HG03095 (cell line): ENCODE measurements at regions not wholly inside any gene's neighbourhood (a gene's known extent, or its start where the extent isn't known, plus 50 kb on each side); places are given as distances from the start of the nearest gene placed in this dataset.

ENCODE experiments used
- ATAC-seq: cut with Tn5 transposase; IDR thresholded peaks from one replicate; pipeline ENCODE4 v1.9.1; 2021; ENCODE audit warnings: moderate library complexity; ENCODE audit not compliant: unreplicated experiment

DNA sequence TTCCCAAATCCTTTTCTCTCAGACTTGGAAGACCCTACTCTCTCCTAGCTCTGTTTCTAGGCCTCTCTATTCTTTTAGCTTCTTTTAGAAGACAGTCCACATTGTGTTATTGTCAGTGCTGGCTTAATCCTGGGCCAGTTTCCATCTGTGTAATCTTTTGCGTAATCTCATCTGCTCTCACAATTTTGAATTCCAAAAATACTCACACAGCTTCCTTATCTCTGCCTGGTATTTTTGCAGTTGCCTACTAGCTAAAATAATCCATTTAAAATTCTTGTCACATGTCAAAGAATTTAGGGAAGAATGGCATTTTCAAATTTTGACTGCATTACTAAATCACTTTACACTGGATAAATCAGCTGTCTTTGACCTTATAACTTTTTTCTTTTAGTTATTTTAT is 200.6 kb upstream of the MEX3C start:
- no peak for ATAC-seq

GRCh38 chr18:51399491-51400122 is 202.1 kb upstream of the MEX3C start:
- ATAC-seq = no peak

GRCh38 chr18:51400721-51401120 is 203.2 kb upstream of the MEX3C start:
- ATAC-seq = no peak

DNA sequence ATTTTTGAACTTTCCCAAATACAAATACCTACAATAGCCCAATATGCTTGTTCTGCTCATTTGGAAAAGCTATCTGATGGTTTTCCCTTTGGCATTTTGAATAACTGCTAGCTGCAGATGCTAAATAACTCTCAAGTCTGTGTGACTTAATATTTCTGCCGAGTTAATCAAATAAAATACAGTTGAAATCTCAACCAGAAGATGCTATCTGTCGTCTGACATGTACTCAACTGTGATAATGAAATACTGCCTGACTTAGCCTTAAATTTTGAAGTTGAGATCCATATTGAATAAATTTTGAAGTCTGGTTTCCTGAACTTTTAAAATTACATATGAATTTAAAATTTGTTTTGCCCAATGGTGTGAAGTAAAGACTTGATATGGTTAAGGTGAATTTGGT is 204.4 kb upstream of the MEX3C start:
- ATAC-seq = no peak

DNA sequence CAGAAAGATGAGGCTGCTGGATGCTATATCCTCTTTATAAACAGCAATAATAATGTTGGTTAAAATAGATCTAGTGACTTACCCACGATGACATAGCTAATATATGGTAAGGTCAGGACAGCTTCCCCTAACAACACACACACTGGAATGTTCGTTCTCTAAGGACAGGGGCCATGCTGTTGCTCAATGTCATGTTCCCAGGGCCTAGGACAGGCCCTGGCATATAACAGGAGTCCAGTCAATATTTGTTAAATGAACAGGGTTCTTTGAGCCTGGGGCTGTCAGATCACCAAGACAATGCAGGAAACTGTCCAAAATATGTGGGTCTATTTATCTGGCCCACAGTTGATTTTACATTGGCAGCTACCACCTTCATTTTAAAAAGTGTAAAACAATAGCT is 207.1 kb upstream of the MEX3C start:
- ATAC-seq = no peak

DNA sequence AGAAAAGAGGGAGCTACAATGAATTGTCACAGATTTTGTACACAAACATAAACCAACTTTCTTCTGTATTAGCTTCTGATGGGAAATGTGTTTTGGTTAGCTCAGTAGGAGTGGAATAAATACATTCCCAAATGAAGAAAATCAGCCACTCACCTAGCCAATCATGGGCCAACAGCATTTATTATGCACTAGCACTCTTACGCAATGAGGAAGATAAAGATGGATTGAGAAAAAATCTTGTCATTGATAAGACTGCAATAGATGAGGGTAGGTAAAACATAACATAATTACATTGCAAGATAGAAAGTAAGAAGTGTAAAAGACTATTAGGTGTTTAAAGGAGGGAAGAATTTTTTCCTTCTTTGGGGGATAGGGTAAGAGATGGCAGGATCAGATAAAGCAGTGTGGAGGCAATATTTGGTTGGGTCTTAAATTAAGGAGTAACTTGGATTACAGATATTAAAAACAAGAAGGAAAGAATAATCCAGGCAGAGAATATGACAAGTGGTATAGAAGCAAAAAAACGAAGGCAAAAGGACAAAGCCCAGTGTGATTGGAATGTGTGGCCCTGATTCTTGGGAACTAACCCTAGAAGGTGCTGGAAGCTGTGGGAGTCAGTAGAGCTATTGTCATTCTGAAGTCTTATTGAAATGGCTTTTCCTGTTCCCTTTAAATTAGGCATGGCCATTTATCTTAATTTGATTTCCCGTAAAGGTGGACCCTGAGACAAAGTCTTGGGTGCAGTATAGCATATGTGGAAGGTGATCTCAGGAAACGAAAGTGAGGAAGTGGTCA is 208.4 kb upstream of the MEX3C start:
- no peak for ATAC-seq

DNA sequence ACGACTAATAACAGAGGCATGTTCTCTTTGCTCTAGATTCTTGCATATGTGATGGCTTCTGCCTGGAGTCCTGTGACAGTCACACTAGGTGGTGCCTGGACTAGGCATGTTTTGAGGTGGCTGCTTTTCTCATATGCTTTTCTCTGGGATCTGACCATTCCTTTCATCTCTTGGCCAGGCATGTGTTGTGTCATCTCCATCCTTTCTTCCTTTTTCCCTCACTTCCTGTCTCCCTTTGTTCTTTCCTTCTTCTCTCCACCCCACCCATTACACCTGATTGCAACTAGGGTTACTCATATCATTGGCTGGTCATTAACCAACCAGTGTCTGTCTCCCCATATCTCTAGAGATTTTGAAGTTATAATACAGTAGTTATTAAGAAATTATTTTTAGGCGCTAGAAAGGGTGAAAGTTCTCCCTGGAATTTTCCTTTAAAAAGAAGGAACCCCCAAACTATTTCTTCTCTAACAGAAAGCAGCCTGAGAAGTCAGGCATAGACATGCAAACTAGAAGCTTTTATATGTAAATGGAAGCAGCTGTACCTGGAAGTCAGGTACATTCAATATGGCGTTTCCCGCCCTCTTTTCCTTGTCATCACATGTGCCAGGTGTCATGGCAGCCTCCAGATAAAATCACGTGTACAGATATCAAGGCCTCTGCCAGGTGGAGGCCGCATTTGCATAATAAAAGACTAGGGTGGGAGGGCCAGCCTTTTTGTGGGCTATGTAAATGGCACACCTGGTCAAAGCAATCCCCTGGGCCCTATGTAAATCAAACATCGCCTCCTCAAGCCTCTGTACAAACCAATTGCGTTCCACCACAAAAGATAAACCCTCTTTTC is 220.4 kb upstream of the MEX3C start:
- ATAC-seq = no peak

- peak; percentile 62 for ATAC-seq
Measured at GRCh38 chr18:51425475-51425874, 228.0 kb upstream of the MEX3C start.

GRCh38 chr18:51425889-51426288 is 228.4 kb upstream of the MEX3C start:
- ATAC-seq = peak; percentile 20

DNA sequence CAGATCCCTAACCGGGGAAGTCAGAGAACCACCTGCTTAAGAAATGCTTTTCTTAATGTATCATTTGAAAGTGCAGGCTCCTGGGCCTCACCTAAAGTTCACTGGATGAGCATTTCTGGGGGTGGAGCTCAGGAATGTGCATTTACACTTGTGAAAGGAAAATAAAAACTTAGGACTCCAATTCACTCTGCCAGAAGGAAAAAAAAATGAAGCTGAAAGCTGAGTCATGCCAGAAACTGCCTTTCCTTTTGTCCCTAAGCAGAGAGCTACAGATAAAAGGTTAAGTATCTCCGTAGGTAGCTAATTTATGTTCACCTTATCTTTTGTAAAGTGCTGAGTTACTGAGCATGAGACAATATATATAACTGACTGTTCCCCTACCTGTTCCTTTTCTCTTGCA is 229.5 kb upstream of the MEX3C start:
- no peak for ATAC-seq

- no peak for ATAC-seq
Measured at GRCh38 chr18:51429644-51430043, 232.2 kb upstream of the MEX3C start.

DNA sequence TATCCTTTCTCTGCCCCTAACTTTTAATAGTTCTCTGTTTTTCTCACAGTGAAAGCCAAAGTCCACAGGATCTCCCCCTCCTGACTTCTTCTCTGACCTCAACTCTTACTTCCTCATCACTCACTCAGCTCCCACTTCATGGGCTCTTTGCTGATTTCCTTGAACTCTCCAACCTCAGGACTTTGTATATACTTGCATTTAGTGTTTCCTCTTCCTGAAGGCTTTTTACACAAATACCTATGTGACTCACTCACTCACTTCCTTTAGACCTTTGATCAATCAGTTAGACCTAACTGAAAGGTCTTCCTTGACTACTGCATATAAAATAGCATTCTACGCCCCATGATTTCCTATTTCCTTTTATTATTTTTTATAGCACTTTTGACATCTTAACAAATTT is 233.1 kb upstream of the MEX3C start:
- no peak for ATAC-seq

- ATAC-seq = no peak
Measured at GRCh38 chr18:51433296-51433695, 235.8 kb upstream of the MEX3C start.

DNA sequence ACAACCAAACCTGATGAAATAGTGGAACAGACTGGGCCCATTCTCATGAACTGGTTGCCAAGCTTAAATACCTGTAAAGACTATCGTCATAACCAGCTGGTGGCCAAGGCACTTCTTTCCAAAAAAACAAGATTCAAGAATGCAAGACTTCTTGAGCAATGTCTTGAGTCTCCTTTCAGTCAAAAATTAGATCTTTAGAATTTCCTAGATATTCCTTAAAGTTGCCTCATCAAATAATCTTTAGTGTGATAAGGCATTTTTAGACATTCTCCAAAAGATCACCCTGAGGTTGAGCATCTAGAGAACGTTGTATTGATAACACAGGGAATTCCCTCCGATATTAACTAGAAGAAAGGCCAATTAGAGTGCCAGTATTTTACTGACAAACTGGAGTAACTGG is 236.4 kb upstream of the MEX3C start:
- ATAC-seq = no peak

- no peak for ATAC-seq
Measured at GRCh38 chr18:51437280-51438271, 240.1 kb upstream of the MEX3C start.

DNA sequence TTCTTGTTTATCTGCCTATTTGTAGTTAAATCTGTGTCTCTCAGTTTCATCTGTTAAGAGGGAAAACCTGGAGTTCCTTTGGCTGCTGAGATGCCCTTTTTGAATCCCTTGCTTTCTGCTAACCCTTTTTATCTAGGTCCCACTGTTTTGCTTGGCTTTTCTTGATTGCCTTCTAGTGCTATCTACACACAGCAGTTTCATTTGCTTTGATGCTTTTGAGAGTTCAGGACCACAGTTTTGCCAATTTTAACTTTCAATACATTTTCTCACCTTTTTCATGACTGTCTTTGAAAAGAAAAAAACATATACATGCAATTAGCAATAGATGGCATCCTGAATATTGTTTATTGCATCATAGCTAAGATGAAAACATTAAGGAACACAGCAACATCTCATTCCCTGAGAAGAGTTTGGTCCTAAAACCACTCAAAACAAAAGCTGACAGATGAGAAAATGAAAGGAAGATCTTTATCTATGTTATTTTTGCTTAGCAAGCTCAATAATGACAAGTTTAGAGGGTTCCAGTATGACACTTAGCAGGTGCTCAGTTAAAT is 241.4 kb upstream of the MEX3C start:
- ATAC-seq = no peak

DNA sequence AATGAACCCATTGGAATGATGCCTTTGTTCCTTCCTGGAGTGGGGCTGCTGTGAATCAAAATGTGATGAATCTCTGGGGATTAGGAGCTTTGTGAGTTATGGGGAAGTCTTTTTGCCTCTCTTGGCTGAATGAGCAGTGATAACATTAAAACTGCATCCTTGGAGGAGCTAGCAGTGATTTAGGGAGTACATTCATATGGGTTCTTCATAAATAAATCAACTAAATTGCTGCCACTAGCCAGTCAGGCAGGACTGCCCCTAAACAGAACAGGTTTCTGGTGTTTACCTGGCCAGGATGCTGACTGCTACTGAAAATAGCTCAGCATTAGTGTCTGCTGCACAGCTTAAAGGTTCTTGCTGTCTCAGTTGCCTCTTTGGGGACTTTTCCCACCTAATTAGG is 244.5 kb upstream of the MEX3C start:
- no peak for ATAC-seq

DNA sequence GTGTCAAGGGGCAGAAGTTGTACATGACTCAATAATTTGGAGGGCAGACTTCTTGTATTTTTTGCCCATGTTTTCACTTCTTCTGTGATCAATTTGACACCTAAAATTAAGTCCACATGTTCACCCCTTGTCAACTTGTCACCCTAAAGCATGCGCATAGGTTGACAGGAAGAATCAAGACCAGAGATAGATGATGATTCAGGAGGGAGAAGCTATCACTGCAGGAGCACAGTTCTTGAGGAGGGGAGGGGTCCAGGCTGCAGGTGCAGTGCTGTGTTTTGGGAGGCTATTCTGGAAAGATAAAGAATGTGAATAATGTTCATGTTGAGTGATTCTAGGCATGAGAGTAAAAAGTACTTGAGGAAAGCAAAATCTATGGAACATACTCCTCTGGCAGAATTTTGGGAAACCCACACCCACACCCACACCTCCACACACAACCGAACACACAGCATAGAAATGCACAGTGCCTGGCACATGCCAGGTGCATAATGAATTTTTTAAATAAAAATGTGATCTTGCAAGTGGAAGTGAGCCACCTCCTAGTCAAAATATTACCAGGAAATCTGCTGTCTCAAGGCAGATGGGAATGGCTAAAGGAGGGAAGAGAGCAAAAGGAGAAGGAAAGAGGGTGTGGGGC is 249.2 kb upstream of the MEX3C start:
- no peak for ATAC-seq

DNA sequence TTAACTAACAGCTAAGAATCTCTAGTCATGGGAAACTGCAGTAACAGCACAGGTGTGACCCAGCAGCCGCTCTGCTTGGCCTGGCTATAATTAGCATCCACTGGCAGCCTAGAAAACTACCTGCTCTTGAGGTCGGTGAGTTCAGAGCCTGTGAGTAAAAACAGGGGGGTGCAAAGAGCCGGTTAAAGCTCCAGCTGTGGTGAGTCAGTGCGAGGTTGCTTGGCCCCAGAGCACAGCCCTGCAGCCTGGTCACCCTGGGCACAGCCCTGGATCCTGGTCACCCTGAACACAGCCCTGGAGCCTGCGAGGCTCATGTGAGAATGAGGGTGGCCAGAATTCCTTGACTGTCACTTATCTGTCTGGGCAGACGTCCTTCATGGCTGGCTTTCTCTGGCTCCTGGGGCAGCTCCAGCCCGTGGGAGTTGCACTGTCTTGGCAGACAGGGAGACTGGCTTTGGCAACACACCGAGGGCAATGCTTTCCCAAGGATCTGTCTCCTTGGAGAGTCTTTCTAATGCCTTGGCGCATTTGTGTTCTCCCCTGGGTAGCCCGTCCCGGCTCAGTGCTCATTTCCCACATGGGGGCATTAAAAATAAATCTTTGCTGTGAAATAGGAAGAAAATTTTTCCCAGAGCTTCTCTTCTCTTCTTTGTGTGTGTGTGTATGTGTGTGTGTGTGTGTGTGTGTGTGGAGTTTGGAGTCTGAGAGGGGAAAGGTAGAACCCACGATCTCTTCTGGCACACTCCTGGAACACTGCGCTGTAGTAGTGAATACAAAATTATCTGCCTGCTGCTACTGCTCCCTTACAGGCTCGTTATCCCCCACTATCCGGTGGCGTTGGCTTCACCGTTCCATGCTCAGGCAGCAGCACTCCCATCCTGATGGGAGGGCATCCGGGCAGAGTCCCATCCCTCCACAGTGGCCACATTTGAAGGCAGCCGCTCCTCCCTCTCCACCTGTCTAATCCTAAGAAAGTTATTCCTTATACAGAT is 250.2 kb upstream of the MEX3C start:
- ATAC-seq = no peak
